ENCODE measurements at regions not wholly inside any gene's neighbourhood (a gene's known extent, or its start where the extent isn't known, plus 50 kb on each side); places are given as distances from the start of the nearest gene placed in this dataset.
"Not testable (repeated sequence)": the region's sequence is repeated elsewhere in the genome, so short reads cannot be mapped to it uniquely, and the experiment has no call there.

- FAIRE-seq (peak; percentile 90), DNase-seq (ENCODE audit: insufficient read length, low spot score) (peak; percentile 23)
- TF ChIP-seq POLR2A (IDR thresholded peaks at IDR 0.05; ENCODE audit: low read depth, low read length): no peak
Measured at GRCh38 chr1:96865731-96866685, 144.4 kb downstream of the PTBP2 start.

- FAIRE-seq (no peak), DNase-seq (ENCODE audit: insufficient read length, low spot score) (no peak)
- no peak for TF ChIP-seq POLR2A (IDR thresholded peaks at IDR 0.05; ENCODE audit: low read depth, low read length)
Measured at GRCh38 chr1:96872757-96873156, 151.2 kb downstream of the PTBP2 start.

- no peak for DNase-seq (ENCODE audit: insufficient read length, low spot score)
- no peak for FAIRE-seq
- TF ChIP-seq POLR2A (IDR thresholded peaks at IDR 0.05; ENCODE audit: low read depth, low read length): no peak
Measured at GRCh38 chr1:96878640-96879039, 157.1 kb downstream of the PTBP2 start.

- no peak for TF ChIP-seq POLR2A (IDR thresholded peaks at IDR 0.05; ENCODE audit: low read depth, low read length)
- DNase-seq (ENCODE audit: insufficient read length, low spot score) (no peak), FAIRE-seq (no peak)
Measured at GRCh38 chr1:96880626-96881025, 159.0 kb downstream of the PTBP2 start.

GRCh38 chr1:96882096-96882495 is 160.5 kb downstream of the PTBP2 start:
- no peak for DNase-seq (ENCODE audit: insufficient read length, low spot score)
- no peak for FAIRE-seq

GRCh38 chr1:96886474-96886873 is 164.9 kb downstream of the PTBP2 start:
- TF ChIP-seq POLR2A (IDR thresholded peaks at IDR 0.05; ENCODE audit: low read depth, low read length): no peak
- no peak for DNase-seq (ENCODE audit: insufficient read length, low spot score)
- no peak for FAIRE-seq

More at GRCh38 chr1:96882096-96882495, 160.5 kb downstream of the PTBP2 start:
- no peak for TF ChIP-seq POLR2A (IDR thresholded peaks at IDR 0.05; ENCODE audit: low read depth, low read length)

- no peak for TF ChIP-seq POLR2A (IDR thresholded peaks at IDR 0.05; ENCODE audit: low read depth, low read length)
- FAIRE-seq: no peak
Measured at GRCh38 chr1:96887501-96887900, 165.9 kb downstream of the PTBP2 start.

GRCh38 chr1:96901783-96902363 is 180.3 kb downstream of the PTBP2 start:
- DNase-seq (ENCODE audit: insufficient read length, low spot score) (no peak), FAIRE-seq (no peak)
- no peak for TF ChIP-seq POLR2A (IDR thresholded peaks at IDR 0.05; ENCODE audit: low read depth, low read length)

More at GRCh38 chr1:96887501-96887900, 165.9 kb downstream of the PTBP2 start:
- no peak for DNase-seq (ENCODE audit: insufficient read length, low spot score)

GRCh38 chr1:96912248-96912647 is 190.7 kb downstream of the PTBP2 start:
- FAIRE-seq (no peak), DNase-seq (ENCODE audit: insufficient read length, low spot score) (no peak)
- TF ChIP-seq POLR2A (IDR thresholded peaks at IDR 0.05; ENCODE audit: low read depth, low read length): no peak

- DNase-seq (ENCODE audit: insufficient read length, low spot score): not testable (repeated sequence)
- FAIRE-seq: peak; percentile 61
Measured at GRCh38 chr1:96915701-96916100, 194.1 kb downstream of the PTBP2 start.

GRCh38 chr1:96918406-96918805 is 196.8 kb downstream of the PTBP2 start:
- DNase-seq (ENCODE audit: insufficient read length, low spot score) (peak; percentile 4), FAIRE-seq (peak; percentile 85)
- TF ChIP-seq POLR2A (IDR thresholded peaks at IDR 0.05; ENCODE audit: low read depth, low read length): no peak

GRCh38 chr1:96922181-96922580 is 200.6 kb downstream of the PTBP2 start:
- DNase-seq (ENCODE audit: insufficient read length, low spot score) (no peak), FAIRE-seq (no peak)
- no peak for TF ChIP-seq POLR2A (IDR thresholded peaks at IDR 0.05; ENCODE audit: low read depth, low read length)

- DNase-seq (ENCODE audit: insufficient read length, low spot score) (no peak), FAIRE-seq (no peak)
- no peak for TF ChIP-seq POLR2A (IDR thresholded peaks at IDR 0.05; ENCODE audit: low read depth, low read length)
Measured at GRCh38 chr1:96923753-96924152, 202.2 kb downstream of the PTBP2 start.

- TF ChIP-seq POLR2A (IDR thresholded peaks at IDR 0.05; ENCODE audit: low read depth, low read length): no peak
- FAIRE-seq (peak; percentile 6), DNase-seq (ENCODE audit: insufficient read length, low spot score) (no peak)
Measured at GRCh38 chr1:96926176-96926575, 204.6 kb downstream of the PTBP2 start.

- no peak for DNase-seq (ENCODE audit: insufficient read length, low spot score)
- FAIRE-seq: no peak
- no peak for TF ChIP-seq POLR2A (IDR thresholded peaks at IDR 0.05; ENCODE audit: low read depth, low read length)
Measured at GRCh38 chr1:96927125-96927524, 205.5 kb downstream of the PTBP2 start.
